Esophagus squamous epithelium (tissue), 5 donors: ENCODE measurements at regions not wholly inside any gene's neighbourhood (a gene's known extent, or its start where the extent isn't known, plus 50 kb on each side); places are given as distances from the start of the nearest gene placed in this dataset.

Source experiments
- DNase-seq: peaks from one replicate; lab custom pipeline; 2025; lab: John Stamatoyannopoulos, UW
- H3K27ac ChIP-seq, 4 donors: fragments of 200-600 bp; sonication (generic); one replicate each; pipeline ENCODE4 v1.5.1; 2016 to 2019; ENCODE audit warnings: mild to moderate bottlenecking in 1 of 4
- H3K27me3 ChIP-seq, 4 donors: fragments of 200-600 bp; sonication (generic); 1 replicate in 3 of 4; 2 replicates in 1 of 4; pipeline versions ENCODE4 v1.5.1 to v1.6.0; 2017 to 2021; ENCODE audit warnings: antibody characterized with exemption in 1 of 4
- H3K36me3 ChIP-seq, 3 donors: fragments of 200-600 bp; sonication (generic); one replicate each; pipeline ENCODE4 v1.5.1; 2016 to 2019
- H3K4me1 ChIP-seq, 3 donors: fragments of 200-600 bp; sonication (generic); one replicate each; pipeline ENCODE4 v1.5.1; 2017 to 2019
- H3K4me3 ChIP-seq, 4 donors: fragments of 200-600 bp; sonication (generic); 1 replicate in 3 of 4; 2 replicates in 1 of 4; pipeline ENCODE4 v1.5.1; 2016 to 2019; ENCODE audit warnings: mild to moderate bottlenecking in 2 of 4, moderate library complexity in 1 of 4
- H3K9me3 ChIP-seq, 3 donors: fragments of 200-600 bp; sonication (generic); one replicate each; pipeline ENCODE4 v1.5.1; 2016 to 2019
- CTCF ChIP-seq, 6 experiments: fragments of 450-650 bp in 4 of 6; fragments of 200-600 bp in 2 of 6; sonication (generic) in 2 of 6; IDR thresholded peaks; one replicate each; pipeline ENCODE4 v1.5.1; 2016 to 2019; ENCODE audit warnings: antibody characterized with exemption in 6 of 6, mild to moderate bottlenecking in 4 of 6, moderate library complexity in 4 of 6
- POLR2A ChIP-seq, 4 donors: fragments of 450-650 bp; IDR thresholded peaks; one replicate each; pipeline ENCODE4 v1.6.1; 2017; ENCODE audit warnings: antibody characterized with exemption in 4 of 4, mild to moderate bottlenecking in 4 of 4, moderate library complexity in 3 of 4
- WGBS, 2 donors: methylation state at CpG; one replicate each; pipeline ENCODE4 v1.1.5; 2018; 5-methylcytosine and 5-hydroxymethylcytosine counted together
- intact Hi-C: fragments of 100-400 bp; cut with DNase I; formaldehyde crosslinking; loops from one replicate; pipeline ENCODE4 v1.15.0; 2022
- donor health status: DM: yes; HTN: yes; CAD: no.

GRCh38 chr7:46230990-46231305, 309.9 kb upstream of the IGFBP3 start:
- no peaks in the 10 kb centered on the region for H3K9me3 ChIP-seq
- no peaks in the 10 kb centered on the region for H3K4me1 ChIP-seq
- DNase-seq: no peak
- H3K4me3 ChIP-seq: no peak overlapping the region
- intact Hi-C loops: no loop called here
- H3K27ac ChIP-seq: no peak overlapping the region
- TF ChIP-seq CTCF (IDR thresholded peaks at IDR 0.05) (no peak), POLR2A (IDR thresholded peaks at IDR 0.05) (no peak)
- no peaks in the 10 kb centered on the region for H3K36me3 ChIP-seq
- no peaks in the 10 kb centered on the region for H3K27me3 ChIP-seq

GRCh38 chr7:46230298-46230989, 309.4 kb upstream of the IGFBP3 start:
- intact Hi-C loops: no loop called here
- no peaks in the 10 kb centered on the region for H3K9me3 ChIP-seq
- peaks cover 0 to 3% (median 0%) of the 10 kb centered on the region in 4 donors for H3K27me3 ChIP-seq
- TF ChIP-seq CTCF (IDR thresholded peaks at IDR 0.05): no peak
- no peak for TF ChIP-seq POLR2A (IDR thresholded peaks at IDR 0.05)
- no peak overlapping the region for H3K4me3 ChIP-seq
- no peaks in the 10 kb centered on the region for H3K4me1 ChIP-seq
- 51 to 52% methylated on average over 3 of the region's 3 CpGs for WGBS, 2 donors
- no peak for DNase-seq
- H3K36me3 ChIP-seq: no peaks in the 10 kb centered on the region
- H3K27ac ChIP-seq: no peak overlapping the region

- peaks cover 0 to 9% (median 0%) of the 10 kb centered on the region in 4 donors for H3K27me3 ChIP-seq
- H3K9me3 ChIP-seq: no peaks in the 10 kb centered on the region
- no peaks in the 10 kb centered on the region for H3K36me3 ChIP-seq
- 38 to 53% methylated on average over 4 of the region's 4 CpGs for WGBS, 2 donors
- intact Hi-C loops: no loop called here
- TF ChIP-seq POLR2A (IDR thresholded peaks at IDR 0.05) (no peak), CTCF (IDR thresholded peaks at IDR 0.05) (no peak)
- H3K4me1 ChIP-seq: no peaks in the 10 kb centered on the region
- no peak overlapping the region for H3K4me3 ChIP-seq
- H3K27ac ChIP-seq: no peak overlapping the region
- no peak for DNase-seq
Observed at GRCh38 chr7:46229409-46229808, 308.3 kb upstream of the IGFBP3 start.

- no peak overlapping the region for H3K4me3 ChIP-seq
- DNase-seq: no peak
- no peaks in the 10 kb centered on the region for H3K9me3 ChIP-seq
- 51 to 65% methylated on average over 3 of the region's 3 CpGs for WGBS, 2 donors
- no peak overlapping the region for H3K27ac ChIP-seq
- intact Hi-C loops: no loop called here
- no peaks in the 10 kb centered on the region for H3K4me1 ChIP-seq
- H3K27me3 ChIP-seq: peaks cover 0 to 9% (median 0%) of the 10 kb centered on the region in 4 donors
- no peaks in the 10 kb centered on the region for H3K36me3 ChIP-seq
- TF ChIP-seq POLR2A (IDR thresholded peaks at IDR 0.05): no peak
- no peak for TF ChIP-seq CTCF (IDR thresholded peaks at IDR 0.05)
Observed at GRCh38 chr7:46226860-46227259, 305.8 kb upstream of the IGFBP3 start.

GRCh38 chr7:46224363-46224762, 303.3 kb upstream of the IGFBP3 start:
- intact Hi-C loops: no loop called here
- peaks cover 0 to 9% (median 0%) of the 10 kb centered on the region in 4 donors for H3K27me3 ChIP-seq
- H3K27ac ChIP-seq: no peak overlapping the region
- TF ChIP-seq POLR2A (IDR thresholded peaks at IDR 0.05) (no peak), CTCF (IDR thresholded peaks at IDR 0.05) (no peak)
- H3K9me3 ChIP-seq: no peaks in the 10 kb centered on the region
- H3K4me1 ChIP-seq: peaks cover 0 to 4% (median 0%) of the 10 kb centered on the region in 3 donors
- no peak for DNase-seq
- 57 to 59% methylated on average over 5 of the region's 5 CpGs for WGBS, 2 donors
- no peaks in the 10 kb centered on the region for H3K36me3 ChIP-seq
- no peak overlapping the region for H3K4me3 ChIP-seq
